NCI-H524 treated with DMSO at 0.1 percent for 48 hours (cell line): ENCODE measurements at regions not wholly inside any gene's neighbourhood (a gene's known extent, or its start where the extent isn't known, plus 50 kb on each side); places are given as distances from the start of the nearest gene placed in this dataset.
A peak's percentile ranks its signal among the peaks of the same experiment; 100 is the strongest.
"Not testable (repeated sequence)": the region's sequence is repeated elsewhere in the genome, so short reads cannot be mapped to it uniquely, and the experiment has no call there.

Source experiments
- DNase-seq: peaks from one replicate; lab custom pipeline; 2025; lab: John Stamatoyannopoulos, UW

GRCh38 chr1:96185181-96185580 lies 536.4 kb upstream of the PTBP2 start:
- no peak for DNase-seq

DNA sequence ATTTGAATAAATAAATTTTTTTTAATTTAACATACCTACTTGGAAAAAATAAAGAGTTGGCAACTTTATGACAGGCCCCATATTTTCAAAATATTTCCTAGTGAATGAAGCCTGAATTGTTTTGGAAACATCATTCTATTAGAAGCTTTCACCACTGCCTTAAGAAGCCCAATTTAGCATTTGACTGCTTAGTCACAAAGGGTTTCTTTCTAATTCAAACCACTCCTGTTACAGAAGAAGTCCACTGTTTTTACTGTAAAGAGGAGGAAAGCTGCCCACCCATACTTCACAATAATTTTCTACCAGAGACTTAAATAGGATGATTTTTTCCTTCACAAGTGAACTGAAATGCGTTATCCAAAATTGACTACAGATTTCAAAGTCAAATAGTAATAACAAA lies 534.6 kb upstream of the PTBP2 start:
- DNase-seq, result no peak

GRCh38 chr1:96191165-96191564 lies 530.4 kb upstream of the PTBP2 start:
- DNase-seq, result no peak

GRCh38 chr1:96206451-96206850 lies 515.1 kb upstream of the PTBP2 start:
- DNase-seq, result no peak

DNA sequence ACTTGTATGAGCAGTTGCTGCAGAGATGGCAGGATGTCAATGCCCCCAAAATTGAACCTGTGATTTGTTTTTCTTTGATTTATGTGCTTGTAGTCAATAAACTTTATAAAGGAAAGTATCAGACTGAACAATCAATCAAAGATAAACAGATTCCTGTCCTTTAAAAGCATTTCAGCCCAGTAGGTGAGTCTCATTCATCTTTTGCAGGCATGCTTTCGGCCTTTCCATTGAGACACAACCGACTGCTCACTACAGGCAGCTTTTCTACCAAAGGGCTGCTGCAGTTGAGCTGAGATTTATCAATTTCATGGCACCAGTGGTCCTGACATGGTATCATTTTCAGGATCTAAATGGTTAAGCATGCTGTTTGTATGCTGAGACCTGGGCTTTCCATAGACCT lies 513.6 kb upstream of the PTBP2 start:
- DNase-seq, result no peak

DNA sequence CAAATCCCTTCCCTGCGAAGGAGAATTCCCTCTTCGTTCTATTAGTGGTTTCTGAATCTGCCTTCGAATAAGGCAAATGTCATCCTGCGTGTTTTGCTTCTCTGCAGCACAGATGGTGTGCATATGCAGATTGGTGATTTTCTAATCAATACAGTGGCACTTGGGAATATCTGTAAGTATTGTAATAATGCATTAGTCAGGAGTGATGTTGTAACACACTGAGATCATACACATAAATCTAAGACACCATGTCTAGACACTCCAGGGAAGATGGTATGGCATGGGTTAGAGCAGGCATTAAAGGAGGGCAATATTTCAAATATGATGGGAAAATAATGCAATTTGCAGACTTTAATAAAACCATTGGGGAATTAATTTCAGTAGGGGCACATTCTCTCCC lies 513.2 kb upstream of the PTBP2 start:
- DNase-seq, result no peak

GRCh38 chr1:96210054-96210453 lies 511.5 kb upstream of the PTBP2 start:
- no peak for DNase-seq

DNA sequence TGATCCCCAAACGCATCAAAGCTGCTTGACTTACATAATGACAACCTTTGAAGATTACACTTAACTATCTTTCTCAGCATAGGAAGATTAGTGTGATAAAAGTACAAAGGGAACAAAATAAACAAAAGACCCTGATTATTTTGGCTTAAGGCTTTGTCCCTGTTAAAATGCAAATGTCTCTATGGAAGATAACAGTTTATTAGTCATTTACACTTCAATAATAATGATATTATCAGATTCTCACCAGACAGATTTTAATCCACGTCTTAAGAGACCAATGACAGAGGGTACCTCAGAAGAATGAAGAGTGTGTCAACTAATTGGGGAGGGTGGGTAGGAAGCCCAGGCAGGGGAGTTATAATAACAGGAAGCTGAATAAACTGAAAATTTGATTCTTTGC lies 510.4 kb upstream of the PTBP2 start:
- DNase-seq, result no peak

GRCh38 chr1:96214982-96215381 lies 506.6 kb upstream of the PTBP2 start:
- no peak for DNase-seq

- no peak for DNase-seq
These were observed 500.9 kb upstream of the PTBP2 start for GRCh38 chr1:96220651-96221050.

DNA sequence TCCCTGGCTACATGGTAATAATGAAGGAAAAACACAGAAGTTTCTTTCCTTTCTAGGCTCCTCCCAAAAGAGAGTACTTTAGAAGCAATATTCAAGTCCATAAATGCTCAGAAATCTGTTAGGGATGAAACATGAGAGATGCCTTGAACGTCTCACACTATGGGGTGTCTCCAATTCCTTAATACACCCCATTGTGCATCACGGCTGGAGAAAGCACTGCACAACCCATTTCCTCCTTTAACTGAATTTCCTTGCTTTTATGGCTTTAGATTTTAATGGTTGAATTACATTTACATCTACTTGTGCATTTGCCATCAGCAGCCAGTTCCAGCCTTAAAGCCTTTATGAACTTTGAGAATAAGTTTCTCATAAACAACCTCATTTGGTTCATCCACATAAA lies 498.9 kb upstream of the PTBP2 start:
- no peak for DNase-seq

GRCh38 chr1:96224229-96224628 lies 497.4 kb upstream of the PTBP2 start:
- not testable (repeated sequence) for DNase-seq

- DNase-seq, result no peak
These were observed 488.2 kb upstream of the PTBP2 start for GRCh38 chr1:96233422-96233821.

DNA sequence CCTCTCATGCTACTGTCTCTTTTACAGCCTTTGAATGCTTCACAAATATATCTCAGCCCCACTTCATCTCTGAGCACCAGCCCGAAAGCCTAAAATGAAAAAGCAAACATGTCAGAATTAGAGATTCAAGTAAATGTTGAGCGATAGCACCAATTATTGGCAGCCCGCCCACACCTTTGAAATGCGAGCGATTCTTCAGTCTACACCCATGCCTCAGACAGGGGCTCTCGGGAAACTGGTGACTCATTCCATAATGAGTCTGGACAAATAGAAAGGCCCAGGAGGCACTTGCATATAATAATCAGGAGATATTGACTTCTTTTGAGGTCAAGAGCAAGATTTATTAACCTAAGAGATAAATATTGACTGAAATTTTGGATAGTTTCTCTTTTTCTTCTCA lies 487.3 kb upstream of the PTBP2 start:
- DNase-seq, result no peak

GRCh38 chr1:96236156-96236739 lies 485.3 kb upstream of the PTBP2 start:
- DNase-seq, result no peak

GRCh38 chr1:96238426-96238825 lies 483.2 kb upstream of the PTBP2 start:
- DNase-seq, result peak; percentile 78

GRCh38 chr1:96240438-96240837 lies 481.1 kb upstream of the PTBP2 start:
- no peak for DNase-seq

- no peak for DNase-seq
These were observed 468.1 kb upstream of the PTBP2 start for GRCh38 chr1:96253246-96254035.

DNA sequence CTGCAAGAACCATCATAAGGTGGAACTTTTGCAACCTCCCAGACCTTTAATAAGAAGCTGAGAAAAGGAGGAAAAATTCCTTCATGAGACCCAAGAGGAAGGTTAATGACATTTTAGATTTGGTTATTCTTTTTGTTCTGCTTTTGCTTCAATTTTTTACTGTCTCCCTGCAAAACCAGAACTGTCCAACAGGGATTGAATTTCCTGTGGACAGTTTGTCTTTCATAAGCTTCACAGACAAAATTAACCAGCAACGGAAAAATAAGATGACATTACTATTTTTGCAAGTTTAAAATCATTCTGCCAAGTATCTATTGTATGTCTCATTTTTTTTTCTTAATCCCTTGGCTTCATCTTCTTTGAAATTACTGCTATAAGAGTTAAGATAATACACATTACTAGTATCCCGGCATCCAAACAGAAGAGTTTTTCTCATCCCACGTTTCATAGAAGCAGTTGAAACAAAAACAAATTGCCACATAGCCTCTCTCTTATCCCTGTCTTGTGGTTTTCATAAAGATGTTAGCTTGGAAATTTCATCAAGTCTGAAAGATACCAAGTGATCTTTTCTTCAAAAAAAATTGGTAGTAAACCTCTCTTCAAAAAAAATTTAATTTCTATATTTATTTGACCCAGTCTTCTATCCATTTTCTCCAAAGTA lies 465.3 kb upstream of the PTBP2 start:
- DNase-seq, result no peak

- peak; percentile 75 for DNase-seq
These were observed 462.2 kb upstream of the PTBP2 start for GRCh38 chr1:96259399-96259798.

DNA sequence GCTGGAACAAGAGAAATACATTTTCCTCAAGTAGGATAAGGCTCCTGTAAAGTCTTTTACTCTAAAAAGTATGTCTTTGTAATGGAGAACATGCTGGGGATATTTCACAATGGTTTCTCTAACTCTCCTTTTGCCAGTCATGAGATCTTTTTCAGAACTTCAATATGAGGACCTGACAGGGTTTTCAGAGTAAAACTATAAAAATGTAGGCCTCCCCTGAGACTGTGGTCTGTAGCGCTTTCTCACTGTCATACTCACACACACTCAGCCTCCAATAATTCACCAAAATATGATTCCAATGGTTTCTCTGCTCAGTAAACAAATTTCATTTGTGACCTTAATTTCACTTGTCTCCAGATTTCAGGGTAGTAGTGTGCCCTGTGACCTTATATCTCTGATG lies 440.1 kb upstream of the PTBP2 start:
- DNase-seq, result no peak

DNA sequence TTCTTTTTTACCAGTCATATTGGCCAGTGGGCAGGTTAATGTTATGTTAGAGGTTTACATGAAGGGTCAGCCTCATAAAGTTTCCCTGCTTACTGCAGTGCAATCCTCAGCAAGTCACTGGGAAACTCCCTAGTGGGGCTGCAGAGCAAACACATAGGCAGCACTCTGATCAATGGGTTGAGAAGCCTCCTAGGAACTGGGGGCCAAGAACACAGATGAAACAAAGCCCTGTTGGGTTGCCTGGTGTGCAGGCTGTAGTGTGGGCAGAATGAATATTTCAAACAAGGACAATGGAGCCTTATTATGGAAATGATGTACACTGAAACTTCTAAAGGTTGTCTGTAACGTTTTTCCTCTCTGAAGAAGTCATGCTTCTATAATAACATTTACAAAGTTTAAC lies 431.6 kb upstream of the PTBP2 start:
- DNase-seq, result no peak

GRCh38 chr1:96290801-96291200 lies 430.8 kb upstream of the PTBP2 start:
- no peak for DNase-seq
